ENCODE measurements at regions not wholly inside any gene's neighbourhood (a gene's known extent, or its start where the extent isn't known, plus 50 kb on each side); places are given as distances from the start of the nearest gene placed in this dataset.

- no peak for TF ChIP-seq CTCF (IDR thresholded peaks at IDR 0.05; ENCODE audit: poor library complexity)
- TF ChIP-seq EZH2phosphoT487 (IDR thresholded peaks at IDR 0.05; ENCODE audit: low read depth, severe bottlenecking, unreplicated experiment), result no peak
- no peak for TF ChIP-seq EZH2 (IDR thresholded peaks at IDR 0.05; ENCODE audit: borderline replicate concordance)
Observed at GRCh38 chr2:228590681-228591080, 409.2 kb upstream of the SPHKAP start.
